Stimulated activated CD4-positive, alpha-beta T cell treated with anti-CD3 and anti-CD28 coated beads, TNF-alpha, amount 100 ng/mL, for 48 hours (primary cell): ENCODE measurements at regions not wholly inside any gene's neighbourhood (a gene's known extent, or its start where the extent isn't known, plus 50 kb on each side); places are given as distances from the start of the nearest gene placed in this dataset.

Experiments used
- DNase-seq, 3 donors: peaks; one replicate each; pipeline ENCODE4 v3.0.0-alpha.2; 2020; ENCODE audit warnings: low read depth in 3 of 3

- DNase-seq: no peak
Observed at GRCh38 chr10:3992382-3993178, 207.6 kb upstream of the KLF6 start.

GRCh38 chr10:3990307-3990706 is 205.3 kb upstream of the KLF6 start:
- DNase-seq: no peak

GRCh38 chr10:3987143-3987974 is 202.3 kb upstream of the KLF6 start:
- no peak for DNase-seq

GRCh38 chr10:3986493-3987142 is 201.6 kb upstream of the KLF6 start:
- no peak for DNase-seq

- DNase-seq: no peak
Observed at GRCh38 chr10:3982746-3983442, 197.9 kb upstream of the KLF6 start.

- no peak for DNase-seq
Observed at GRCh38 chr10:3981300-3981699, 196.3 kb upstream of the KLF6 start.

- DNase-seq: no peak
Observed at GRCh38 chr10:3980660-3981059, 195.7 kb upstream of the KLF6 start.

- no peak for DNase-seq
Observed at GRCh38 chr10:3980144-3980543, 195.1 kb upstream of the KLF6 start.

- no peak for DNase-seq
Observed at GRCh38 chr10:3978761-3979160, 193.8 kb upstream of the KLF6 start.

GRCh38 chr10:3978174-3978573 is 193.2 kb upstream of the KLF6 start:
- DNase-seq: no peak

GRCh38 chr10:3977761-3978160 is 192.8 kb upstream of the KLF6 start:
- no peak for DNase-seq

- no peak for DNase-seq
Observed at GRCh38 chr10:3976718-3977117, 191.7 kb upstream of the KLF6 start.

- DNase-seq: no peak
Observed at GRCh38 chr10:3976171-3976570, 191.2 kb upstream of the KLF6 start.

- DNase-seq: no peak
Observed at GRCh38 chr10:3975016-3975415, 190.0 kb upstream of the KLF6 start.

GRCh38 chr10:3972460-3973301 is 187.7 kb upstream of the KLF6 start:
- peak in 1 of 3 donors; percentile 14 for DNase-seq

GRCh38 chr10:3971713-3972112 is 186.7 kb upstream of the KLF6 start:
- DNase-seq: no peak

- DNase-seq: no peak
Observed at GRCh38 chr10:3969876-3970666, 185.1 kb upstream of the KLF6 start.

GRCh38 chr10:3968727-3969126 is 183.7 kb upstream of the KLF6 start:
- no peak for DNase-seq

- no peak for DNase-seq
Observed at GRCh38 chr10:3964516-3964915, 179.5 kb upstream of the KLF6 start.

GRCh38 chr10:3963191-3963673 is 178.2 kb upstream of the KLF6 start:
- DNase-seq: no peak
